A204.1 (cell line): ENCODE measurements at regions not wholly inside any gene's neighbourhood (a gene's known extent, or its start where the extent isn't known, plus 50 kb on each side); places are given as distances from the start of the nearest gene placed in this dataset.
"Not testable (repeated sequence)": the region's sequence is repeated elsewhere in the genome, so short reads cannot be mapped to it uniquely, and the experiment has no call there.

ENCODE experiments used
- FAIRE-seq: peaks from 2 replicates; lab custom pipeline; 2012; peaks lifted over from hg19 to GRCh38; lab: Jason Lieb, UNC

DNA sequence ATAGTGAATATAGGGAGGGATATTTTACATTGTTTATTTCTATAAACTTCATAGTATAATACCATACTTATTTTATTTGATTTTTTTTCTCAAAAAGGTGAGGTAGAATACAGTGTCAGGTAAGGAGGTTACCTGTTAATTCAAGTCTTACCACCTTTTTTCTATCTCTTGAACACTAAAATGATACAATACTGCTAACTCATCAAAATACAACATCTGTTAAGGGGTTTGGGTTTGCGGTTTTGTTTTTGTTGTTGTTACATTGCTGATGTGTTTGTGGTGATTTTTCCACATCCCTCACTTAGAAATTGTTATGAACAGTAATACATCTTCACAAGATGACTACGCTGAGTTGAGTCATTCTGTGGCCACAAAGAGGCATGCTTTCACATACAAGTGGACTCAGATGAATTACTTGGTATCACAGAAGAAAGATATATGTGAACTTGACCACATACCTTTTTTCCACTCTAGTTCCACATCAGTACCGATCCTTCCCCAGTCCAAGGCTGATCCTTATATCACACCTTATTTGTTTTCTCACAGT lies 139.4 kb upstream of the ID4 start:
- no peak for FAIRE-seq

DNA sequence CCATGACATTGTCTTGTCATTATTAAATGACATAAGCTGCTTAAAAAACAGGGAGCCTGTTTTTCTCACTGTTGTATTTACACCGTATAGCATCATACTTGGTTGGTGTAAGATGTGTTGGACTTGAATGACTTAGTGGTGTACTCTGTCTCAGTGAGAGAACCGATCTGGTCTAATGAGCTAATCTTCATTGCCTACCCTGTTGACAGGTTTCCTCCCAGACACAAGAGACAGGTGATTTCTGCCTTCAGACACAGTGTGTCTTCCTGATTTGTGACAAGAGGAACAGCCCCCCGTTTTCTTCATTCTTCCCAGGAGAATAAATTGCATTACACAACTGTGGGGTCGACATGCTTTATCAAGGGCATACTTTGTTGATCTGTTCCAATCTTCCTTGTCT lies 137.2 kb upstream of the ID4 start:
- FAIRE-seq: no peak

DNA sequence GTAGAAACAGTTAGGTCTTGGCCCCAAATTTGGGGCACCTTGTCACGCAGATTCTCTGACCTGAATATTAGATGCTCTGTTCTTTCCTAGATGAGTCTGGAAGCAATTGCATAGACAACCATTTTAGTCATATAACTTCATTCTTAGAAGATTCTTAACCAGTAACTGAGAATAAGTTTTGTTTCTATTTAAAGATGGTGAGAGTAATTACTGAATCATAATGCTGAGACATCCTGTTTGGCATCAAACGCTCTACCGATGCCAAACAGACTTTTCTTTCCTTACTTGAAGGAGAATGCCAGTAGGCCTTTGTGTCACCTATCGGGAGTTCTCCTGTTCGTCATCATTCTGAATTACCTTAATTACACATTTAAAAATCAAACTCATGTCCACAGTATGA lies 131.6 kb upstream of the ID4 start:
- FAIRE-seq: no peak

DNA sequence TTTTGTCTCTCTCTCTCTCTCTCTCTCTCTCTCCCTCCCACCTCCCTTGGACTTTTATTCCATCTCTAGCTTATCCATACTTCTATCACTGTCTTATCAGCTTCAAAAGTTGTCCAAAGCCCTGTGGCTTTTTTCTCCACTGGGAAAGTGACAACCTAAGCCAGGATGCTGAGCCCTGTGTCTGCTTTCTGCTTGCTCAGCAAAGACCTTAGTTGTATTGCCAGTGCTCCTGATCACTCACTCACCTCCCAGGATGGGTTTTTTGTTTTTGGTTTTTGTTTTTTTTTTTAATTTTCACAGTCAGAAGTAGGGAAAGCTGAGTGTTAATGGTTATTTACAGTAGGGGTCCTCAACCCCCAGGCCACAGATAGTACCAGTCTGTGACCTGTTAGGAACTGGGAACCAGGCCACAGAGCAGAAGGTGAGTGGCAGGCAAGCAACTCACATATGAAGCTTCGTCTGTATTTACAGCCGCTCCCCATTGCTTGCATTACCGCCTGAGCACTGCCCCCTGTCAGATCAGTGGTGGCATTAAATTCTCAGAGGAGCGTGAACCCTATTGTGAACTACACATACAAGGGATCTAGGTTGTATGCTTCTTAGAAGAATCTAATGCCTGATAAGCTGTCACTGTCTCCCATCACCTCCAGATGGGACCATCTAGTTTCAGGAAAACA lies 125.0 kb upstream of the ID4 start:
- FAIRE-seq: no peak

DNA sequence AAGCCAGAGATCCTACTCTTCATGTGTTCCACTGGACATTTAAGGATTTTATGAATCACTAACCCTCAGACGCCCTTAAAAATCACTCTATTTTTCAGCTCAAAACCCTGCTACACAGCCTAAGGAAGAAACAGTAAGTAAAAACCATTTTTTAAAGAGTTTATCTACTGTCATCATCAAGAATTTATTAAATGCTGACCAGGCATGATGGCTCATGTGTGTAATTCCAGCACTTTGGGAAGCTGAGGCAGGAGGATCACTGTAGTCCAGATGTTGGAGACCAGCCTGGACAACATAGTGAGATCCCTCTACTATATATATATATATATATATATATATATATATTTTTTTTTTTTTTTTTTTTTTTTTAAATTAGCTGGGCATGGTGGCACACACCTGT lies 124.2 kb upstream of the ID4 start:
- no peak for FAIRE-seq

DNA sequence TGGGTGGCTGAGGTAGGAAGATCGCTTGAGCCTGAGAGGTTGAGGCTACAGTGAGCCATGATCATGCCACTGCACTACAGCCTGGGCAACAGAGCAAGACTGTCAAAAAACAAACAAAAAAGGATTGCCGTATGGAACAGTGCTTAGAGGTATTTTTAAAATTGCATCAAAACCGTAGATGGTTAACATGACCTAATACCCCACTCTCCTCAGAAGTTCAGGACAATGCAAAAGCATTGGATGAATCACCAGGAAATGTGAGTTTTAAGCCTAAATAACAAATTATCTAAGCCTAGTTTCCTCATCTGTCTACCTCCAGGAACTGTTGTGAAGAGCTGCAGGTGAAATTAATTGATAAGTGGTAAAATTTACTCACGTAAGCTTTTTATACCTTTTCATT lies 123.8 kb upstream of the ID4 start:
- no peak for FAIRE-seq

DNA sequence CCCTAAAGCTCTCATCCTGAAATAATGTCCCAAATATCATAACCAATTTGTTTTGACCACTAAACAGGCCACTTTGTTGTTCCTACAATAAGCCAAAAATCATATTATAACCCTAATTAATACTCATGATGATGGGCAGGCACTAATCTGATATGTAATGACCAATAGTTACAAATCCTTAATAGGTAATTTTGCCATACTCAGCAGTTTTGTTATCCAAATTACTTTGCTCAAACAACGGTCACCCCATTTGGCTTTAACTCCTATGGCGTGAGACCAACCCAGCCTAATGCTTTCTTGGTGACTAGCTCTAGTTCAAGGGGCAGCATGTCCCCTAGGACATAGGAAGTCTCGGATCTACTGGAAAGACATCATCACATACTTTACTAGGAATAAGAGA lies 123.2 kb upstream of the ID4 start:
- no peak for FAIRE-seq

DNA sequence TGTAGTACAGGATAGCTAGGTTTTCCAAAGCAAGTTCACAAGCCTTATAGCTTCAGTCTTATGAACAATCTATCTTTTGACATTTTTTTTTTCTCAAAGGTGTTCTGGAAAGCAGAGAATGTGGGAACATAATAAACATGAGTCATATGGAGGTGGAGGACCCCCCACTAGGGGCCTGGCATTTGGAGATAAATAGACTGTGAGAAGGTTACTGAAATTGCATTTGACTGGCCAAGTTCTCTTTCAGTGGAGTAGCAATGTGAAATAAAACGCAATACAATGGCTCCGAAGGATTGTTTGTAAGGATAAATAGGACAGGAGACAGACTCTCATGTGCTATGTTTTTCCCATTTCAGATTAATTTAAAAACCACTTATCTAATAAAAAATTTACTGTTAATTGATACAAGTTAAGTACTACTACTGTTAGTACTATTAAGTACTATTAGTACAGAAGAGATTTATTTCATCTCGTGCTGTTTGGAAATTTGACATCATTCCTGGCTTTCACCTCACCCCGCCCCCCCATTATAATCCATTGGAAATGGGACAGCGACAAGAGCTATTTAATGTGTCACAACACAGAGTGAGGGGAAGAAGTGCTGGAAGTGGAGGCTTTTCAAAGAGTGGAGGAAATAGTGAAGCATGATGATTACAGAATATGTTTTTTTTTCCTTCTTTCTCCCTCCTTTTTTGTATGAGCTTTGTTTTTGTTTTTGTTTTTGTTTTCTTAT lies 122.6 kb upstream of the ID4 start:
- no peak for FAIRE-seq

DNA sequence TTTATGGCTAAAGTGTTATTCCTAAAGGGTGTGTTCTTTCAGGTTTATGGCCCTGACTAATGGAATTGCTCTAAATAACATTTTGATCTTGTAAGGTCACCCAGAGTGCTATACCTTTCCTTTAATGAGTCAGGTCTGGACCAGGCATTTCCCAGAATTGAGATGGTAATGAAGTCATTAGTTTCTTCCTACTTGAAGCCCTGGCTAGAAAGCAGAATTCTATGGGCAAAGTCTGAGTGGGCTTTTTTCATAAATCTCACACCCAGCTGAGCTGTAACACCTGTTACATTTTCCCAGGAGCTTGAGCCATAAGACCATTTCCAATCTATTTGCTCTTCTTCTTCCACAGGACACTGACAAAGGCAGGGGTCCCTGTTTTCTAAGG lies 122.0 kb upstream of the ID4 start:
- FAIRE-seq: no peak

DNA sequence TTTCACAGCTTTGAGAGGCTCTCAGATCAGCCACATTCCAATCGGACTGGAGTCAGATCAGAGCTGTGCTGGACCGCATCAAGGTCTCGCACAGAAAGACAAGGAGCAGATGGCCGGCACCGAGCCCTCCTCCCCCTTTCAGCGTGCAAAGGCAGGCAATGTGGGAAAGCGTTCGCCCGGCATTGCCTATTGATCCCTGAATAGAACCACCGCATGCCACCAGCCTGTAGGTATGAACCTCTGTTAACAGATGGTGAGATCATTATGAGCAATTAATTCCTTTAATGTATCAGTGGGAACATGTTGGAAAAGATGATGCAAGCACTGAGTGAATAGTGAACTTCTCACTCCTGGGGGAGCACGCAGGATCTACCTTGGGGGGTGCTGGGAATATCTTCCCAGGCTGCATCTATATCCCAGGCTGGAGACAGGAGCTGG lies 117.5 kb upstream of the ID4 start:
- FAIRE-seq: no peak

DNA sequence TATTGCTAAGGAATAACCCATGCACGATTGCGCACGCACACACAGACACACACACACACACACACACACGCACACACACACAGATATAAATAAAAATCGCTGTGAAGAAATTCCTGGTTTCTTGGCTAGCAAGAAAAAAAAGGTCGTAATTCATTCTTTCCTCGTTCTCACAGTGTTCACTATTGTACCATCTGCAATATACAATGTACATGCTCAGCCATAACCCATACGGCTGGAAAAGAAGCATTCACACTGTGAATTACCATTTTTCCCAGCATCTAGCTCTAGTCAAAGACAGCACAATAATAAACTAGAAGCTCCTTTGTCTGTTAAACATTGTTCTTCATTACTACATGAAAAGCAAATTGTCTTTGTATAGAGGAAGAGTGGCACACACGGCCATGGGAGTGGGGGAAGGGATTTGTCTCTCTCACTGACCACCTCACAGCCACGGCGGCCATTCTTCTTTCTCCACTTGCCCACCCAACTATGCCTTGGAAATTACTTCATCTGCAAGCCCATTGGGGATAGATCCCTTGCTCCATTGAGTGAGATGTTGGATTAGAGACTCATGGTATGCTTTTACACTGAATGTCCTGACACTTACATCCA lies 115.3 kb upstream of the ID4 start:
- FAIRE-seq: no peak

DNA sequence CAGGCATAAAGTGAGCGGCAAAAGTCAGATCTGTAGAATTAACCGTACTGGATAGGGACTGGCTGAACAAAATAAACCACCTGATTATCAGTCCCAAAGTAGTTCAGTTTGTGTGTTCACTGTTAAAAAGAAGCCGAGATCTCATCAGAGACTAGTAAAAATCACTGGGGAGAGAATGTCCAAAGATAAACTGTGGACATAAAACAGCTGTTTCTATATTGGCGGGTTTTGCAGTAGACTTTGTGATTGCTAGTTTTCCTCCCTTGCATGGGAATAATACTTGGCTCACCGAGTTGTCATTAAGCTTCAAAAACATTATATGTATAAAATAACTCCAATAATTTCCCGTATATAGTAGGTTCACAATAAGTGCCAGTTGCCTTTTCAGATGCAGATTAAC lies 114.2 kb upstream of the ID4 start:
- no peak for FAIRE-seq

DNA sequence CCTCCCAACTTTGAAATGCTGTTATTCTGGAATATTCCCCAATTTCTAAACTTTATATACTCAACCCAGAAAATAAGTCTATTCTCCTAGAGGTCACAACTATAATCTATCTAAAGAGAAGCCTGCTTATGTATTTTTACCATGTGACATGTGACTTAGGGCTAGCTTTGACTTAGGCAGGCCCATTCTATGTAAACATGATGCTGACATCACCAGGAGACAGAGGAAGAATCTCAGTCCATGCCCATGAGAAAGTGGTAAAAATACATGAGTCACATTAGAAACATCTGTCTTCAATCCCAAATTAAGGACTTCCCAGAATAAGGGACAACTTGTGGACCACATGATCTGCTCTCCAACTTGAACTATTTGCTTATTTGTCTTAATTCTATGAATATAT lies 113.6 kb upstream of the ID4 start:
- no peak for FAIRE-seq

DNA sequence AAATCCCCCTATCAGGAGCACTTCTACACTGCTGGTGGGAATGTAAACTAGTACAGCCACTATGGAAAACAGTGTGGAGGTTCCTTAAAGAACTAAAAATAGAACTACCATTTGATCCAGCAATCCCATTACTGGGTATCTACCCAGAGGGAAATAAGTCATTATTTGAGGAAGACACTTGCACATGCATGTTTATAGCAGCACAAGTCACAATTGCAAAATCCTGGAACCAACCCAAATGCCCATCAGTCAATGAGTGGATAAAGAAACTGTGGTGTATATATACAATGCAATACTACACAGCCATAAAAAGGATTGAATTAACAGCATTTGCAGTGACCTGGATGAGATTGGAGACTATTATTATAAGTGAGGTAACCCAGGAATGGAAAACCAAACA lies 111.7 kb upstream of the ID4 start:
- FAIRE-seq: not testable (repeated sequence)

DNA sequence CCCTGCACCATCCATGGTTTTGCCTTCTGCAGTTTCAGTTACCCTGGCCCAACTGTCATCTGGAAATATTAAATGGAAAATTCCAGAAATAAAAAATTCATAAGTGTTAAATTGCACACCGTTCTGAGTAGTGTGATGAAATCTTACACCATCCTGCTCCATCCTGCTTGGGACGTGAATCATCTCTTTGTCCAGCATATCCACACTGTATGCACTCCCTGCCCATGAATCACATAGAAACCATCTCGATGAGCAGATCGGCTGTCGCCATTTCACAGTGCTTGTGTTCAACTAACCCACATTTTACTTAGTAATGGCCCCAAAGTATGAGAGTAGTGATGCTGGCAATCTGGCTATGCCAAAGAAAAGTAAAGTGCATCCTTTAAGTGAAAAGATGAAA lies 105.9 kb upstream of the ID4 start:
- no peak for FAIRE-seq

DNA sequence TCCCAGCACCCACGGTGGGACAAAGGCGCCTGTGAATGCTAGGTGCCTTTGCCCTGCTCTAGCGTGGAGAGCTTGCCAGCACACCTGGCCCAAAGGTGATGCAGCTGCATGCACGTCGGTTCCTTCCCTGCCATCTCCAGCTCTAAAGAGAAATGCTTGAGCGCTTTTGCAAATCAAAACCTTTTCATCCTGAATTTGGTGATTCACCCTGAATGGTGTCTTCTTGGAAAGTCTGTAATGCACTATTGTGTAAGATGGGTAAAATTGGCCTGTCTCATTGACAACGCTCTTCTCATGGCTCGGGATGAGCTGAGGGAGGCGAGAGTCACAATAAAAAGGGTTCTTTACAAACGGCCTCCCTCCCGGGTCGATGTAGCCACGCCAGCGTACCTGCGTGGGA lies 103.1 kb upstream of the ID4 start:
- FAIRE-seq: no peak

DNA sequence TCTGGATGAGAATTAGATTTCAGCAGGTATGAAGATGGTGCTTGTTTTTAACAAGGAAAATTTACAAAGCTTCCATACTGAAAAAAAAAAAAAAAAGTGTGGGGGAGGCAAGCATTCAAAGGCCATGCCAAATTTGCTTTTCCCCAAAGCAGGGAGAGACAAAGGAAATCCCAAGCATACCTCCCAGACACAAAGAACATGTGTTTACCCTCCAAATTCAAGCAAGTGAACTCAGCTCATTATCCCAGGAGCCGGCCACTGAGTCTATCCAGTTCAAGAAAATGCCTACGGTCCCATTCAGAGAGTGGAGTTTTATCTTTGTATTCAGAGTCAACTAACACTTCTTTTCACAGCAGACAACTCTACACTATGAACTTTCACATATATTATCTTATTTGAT lies 102.7 kb upstream of the ID4 start:
- no peak for FAIRE-seq

DNA sequence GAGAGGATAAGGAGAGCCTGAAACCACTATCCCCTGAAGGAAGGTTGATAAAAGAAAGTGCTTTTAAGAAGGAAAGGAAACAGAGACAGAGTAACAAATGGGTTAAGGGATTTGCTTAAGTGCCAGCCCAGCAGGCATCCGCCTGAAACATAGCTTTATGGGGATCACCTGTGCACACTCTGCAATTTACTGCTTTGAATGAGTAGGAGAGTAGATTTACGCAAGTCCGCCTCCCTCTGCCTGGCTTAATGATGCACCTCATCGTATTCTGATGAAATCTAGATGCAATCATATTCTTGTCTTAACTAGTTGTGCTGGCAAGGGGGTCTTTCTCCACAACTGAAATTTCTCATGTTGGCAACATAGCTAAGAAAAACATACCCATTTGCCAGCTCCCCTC lies 101.1 kb upstream of the ID4 start:
- FAIRE-seq: no peak

DNA sequence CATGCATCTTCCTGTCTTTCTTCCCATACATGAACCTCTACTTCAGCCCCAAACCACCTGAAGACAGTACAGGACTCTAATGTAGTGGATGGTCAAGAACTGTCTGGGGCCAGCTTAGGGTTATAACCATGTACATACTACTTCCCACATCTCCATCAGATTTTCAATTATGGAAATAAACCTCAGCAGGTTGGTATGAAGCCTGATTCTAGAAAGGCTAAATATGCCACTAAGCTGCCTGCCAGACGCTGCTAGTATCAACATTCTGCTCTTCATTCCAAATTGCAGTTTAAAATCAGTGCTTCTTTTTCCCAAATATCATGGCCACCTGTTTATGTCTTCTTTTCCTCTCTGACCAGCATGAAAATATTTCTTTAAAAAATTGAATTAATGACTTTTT lies 99.2 kb upstream of the ID4 start:
- no peak for FAIRE-seq

DNA sequence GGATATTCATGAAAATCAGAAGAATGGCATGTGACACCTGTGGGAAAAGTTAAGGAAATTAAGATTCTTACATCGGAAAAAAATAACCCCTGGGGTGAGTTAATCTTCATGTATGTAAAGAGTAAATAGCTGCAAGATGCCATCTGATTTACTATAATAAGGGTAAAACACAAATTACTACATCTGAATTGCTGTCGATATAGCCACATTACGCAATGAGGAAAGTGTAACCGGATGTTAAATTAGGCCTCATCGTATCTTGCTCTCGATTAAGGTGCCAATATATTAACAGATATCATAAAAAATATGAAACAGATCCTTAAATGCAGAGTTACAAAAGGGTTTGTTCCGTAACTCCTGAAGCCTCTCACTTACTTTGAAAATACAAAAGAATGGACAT lies 87.4 kb upstream of the ID4 start:
- FAIRE-seq: no peak

DNA sequence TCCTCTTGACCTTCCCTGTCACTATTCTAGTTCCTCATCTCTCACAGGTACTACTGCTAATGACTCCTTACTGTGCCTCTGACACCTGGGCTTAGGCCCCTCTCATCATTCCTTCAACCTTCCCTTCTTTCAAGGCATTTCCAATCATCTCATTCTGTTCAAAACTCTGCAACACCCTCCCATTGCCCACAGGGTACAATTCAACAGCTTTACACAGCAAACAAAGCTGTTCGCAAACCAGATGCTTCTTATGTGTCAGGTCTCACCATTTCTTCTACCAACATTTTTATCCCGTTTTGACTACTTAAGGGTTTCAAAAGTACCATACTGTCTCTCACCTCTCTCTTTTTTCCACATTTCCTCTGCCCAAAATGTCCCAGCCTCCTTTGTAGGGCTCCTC lies 84.4 kb upstream of the ID4 start:
- no peak for FAIRE-seq

DNA sequence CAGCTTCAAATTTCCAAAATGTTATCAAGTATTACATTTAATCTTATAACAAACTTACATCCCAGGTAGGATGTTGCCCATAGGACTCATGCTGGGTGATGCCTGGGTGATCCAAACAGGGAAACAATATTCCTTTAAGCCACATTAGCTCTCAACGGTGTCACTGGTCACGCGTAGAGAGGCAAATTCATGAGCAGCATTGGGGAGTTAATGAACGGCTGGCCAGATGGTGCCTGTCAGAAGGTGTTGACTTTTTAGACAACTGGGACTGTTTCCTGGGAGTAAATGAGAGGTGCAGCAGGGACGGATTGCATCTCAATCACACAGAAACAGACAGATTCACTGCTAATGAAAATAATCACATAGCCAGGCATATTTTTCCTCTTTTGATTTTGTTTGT lies 83.3 kb upstream of the ID4 start:
- no peak for FAIRE-seq

DNA sequence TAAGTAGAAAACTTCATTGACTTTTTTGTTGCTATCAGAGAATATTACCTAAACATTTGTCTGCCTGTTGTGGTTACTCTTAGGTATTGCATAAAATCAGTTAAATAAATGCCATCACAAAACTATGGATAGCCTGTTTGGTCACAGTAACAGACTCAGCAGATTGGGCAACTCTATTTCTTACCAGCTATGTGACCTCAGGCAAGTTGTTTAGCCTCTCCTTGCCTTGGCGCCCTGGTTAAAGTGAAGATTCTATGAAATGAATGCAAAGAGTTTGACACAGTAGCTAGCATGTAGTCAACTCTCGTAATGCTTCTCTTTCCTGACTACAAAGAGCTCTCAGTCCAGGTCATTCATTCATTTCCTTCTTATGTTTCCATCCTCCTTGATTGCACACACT lies 82.5 kb upstream of the ID4 start:
- no peak for FAIRE-seq

DNA sequence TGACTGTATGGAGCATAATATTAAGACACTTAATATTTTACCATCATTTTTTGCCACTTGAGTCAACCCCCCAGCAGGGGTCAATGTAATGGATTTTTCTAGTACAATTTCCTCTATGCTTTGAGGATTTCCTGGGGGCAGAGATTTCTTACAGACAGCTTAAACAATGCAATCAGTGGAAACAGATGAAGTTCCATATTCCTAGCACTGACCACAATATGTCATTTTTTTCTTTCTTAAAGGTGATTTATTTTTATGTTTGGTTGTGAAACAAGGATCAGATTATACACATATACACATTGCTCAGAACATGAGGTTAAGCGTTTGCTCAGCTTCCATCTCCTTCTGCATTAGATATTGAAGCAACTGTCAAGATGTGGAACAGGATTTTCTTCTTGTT lies 82.0 kb upstream of the ID4 start:
- FAIRE-seq: no peak
